Neural progenitor cell (in vitro differentiated cells): ENCODE measurements at regions not wholly inside any gene's neighbourhood (a gene's known extent, or its start where the extent isn't known, plus 50 kb on each side); places are given as distances from the start of the nearest gene placed in this dataset.

ENCODE experiments used
- DNase-seq: peaks from one replicate; pipeline ENCODE4 v3.0.0-alpha.2; 2016; ENCODE audit warnings: low spot score
- H2AFZ ChIP-seq: fragments of 200-600 bp; sonication (generic); replicated peaks from 2 replicates; pipeline ENCODE4 v1.6.1; 2016; ENCODE audit warnings: antibody characterized with exemption
- H3F3A ChIP-seq: fragments of 200-600 bp; sonication (generic); 2 replicates; pipeline ENCODE4 v1.6.1; 2016; ENCODE audit warnings: antibody characterized with exemption, low read depth
- H3K27ac ChIP-seq: fragments of 200-600 bp; sonication (generic); 2 replicates; pipeline ENCODE4 v1.5.1; 2016; ENCODE audit warnings: mild to moderate bottlenecking
- H3K27me3 ChIP-seq: fragments of 200-600 bp; sonication (generic); 2 replicates; pipeline ENCODE4 v1.6.1; 2016; ENCODE audit warnings: mild to moderate bottlenecking, moderate library complexity
- H3K36me3 ChIP-seq: fragments of 200-600 bp; sonication (generic); 2 replicates; pipeline ENCODE4 v1.5.1; 2016
- H3K4me1 ChIP-seq: fragments of 200-600 bp; sonication (generic); 2 replicates; pipeline ENCODE4 v1.6.1; 2016; ENCODE audit warnings: mixed run types
- H3K4me2 ChIP-seq: fragments of 200-600 bp; sonication (generic); 2 replicates; pipeline ENCODE4 v1.6.1; 2016
- H3K4me3 ChIP-seq: fragments of 200-600 bp; sonication (generic); 2 replicates; pipeline ENCODE4 v1.5.1; 2016
- H3K79me2 ChIP-seq: fragments of 200-600 bp; sonication (generic); 2 replicates; pipeline ENCODE4 v1.6.1; 2016; ENCODE audit warnings: low read depth
- H3K9ac ChIP-seq: fragments of 200-600 bp; sonication (generic); 2 replicates; pipeline ENCODE4 v1.6.1; 2016
- H3K9me3 ChIP-seq: fragments of 200-600 bp; sonication (generic); 2 replicates; pipeline ENCODE4 v1.5.1; 2016; ENCODE audit warnings: low read depth
- H4K20me1 ChIP-seq: fragments of 200-600 bp; sonication (generic); 2 replicates; pipeline ENCODE4 v1.6.1; 2016; ENCODE audit warnings: low read depth
- H3K27ac Mint-ChIP-seq: 3 replicates; pipeline ENCODE4 v1.8.0; 2021; ENCODE audit warnings: mixed read lengths
- H3K27me3 Mint-ChIP-seq: 2 replicates; pipeline ENCODE4 v1.8.0; 2022; ENCODE audit warnings: low read depth, mild to moderate bottlenecking, inconsistent platforms, moderate library complexity, mixed read lengths; ENCODE audit not compliant: insufficient read depth
- H3K36me3 Mint-ChIP-seq: 3 replicates; pipeline ENCODE4 v1.8.0; 2021; ENCODE audit warnings: mixed read lengths
- H3K4me1 Mint-ChIP-seq: 3 replicates; pipeline ENCODE4 v1.8.0; 2021; ENCODE audit warnings: mixed read lengths
- H3K4me3 Mint-ChIP-seq: 3 replicates; pipeline ENCODE4 v1.8.0; 2021; ENCODE audit warnings: mild to moderate bottlenecking, moderate library complexity, mixed read lengths
- H3K9me3 Mint-ChIP-seq: 3 replicates; pipeline ENCODE4 v1.8.0; 2020; ENCODE audit warnings: mixed read lengths
- EZH2 ChIP-seq: fragments of 200-600 bp; sonication (generic); IDR thresholded peaks from 2 replicates; pipeline ENCODE4 v1.6.1; 2017; ENCODE audit warnings: antibody characterized with exemption, mild to moderate bottlenecking, moderate library complexity
- EZH2phosphoT487 ChIP-seq: fragments of 200-600 bp; sonication (generic); IDR thresholded peaks from 2 replicates; pipeline ENCODE4 v1.6.1; 2017; ENCODE audit warnings: antibody characterized with exemption
- TF ChIP-seq, protein P1 (sequence below): fragments of 200-600 bp; sonication (generic); IDR thresholded peaks from 2 replicates; pipeline ENCODE4 v1.5.1; 2017; ENCODE audit warnings: antibody characterized with exemption, mild to moderate bottlenecking

GRCh38 chr4:15234116-15234855 lies 193.5 kb upstream of the C1QTNF7 start:
- Histone ChIP-seq H3K4me2 (no peak overlapping the region), H3K27ac (no peak overlapping the region), H3K4me1 (peaks cover 10% of the 10 kb centered on the region), H3F3A (no peaks in the 10 kb centered on the region), H3K9me3 (no peaks in the 10 kb centered on the region), H3K79me2 (no peaks in the 10 kb centered on the region), H3K9ac (no peak overlapping the region), H4K20me1 (no peaks in the 10 kb centered on the region), H3K4me3 (no peak overlapping the region), H3K36me3 (no peaks in the 10 kb centered on the region), H3K27me3 (no peaks in the 10 kb centered on the region), H2AFZ (no peak overlapping the region)
- H3K4me1 Mint-ChIP-seq = peaks cover 7% of the 10 kb centered on the region
- TF ChIP-seq EZH2phosphoT487 (no peak), EZH2 (no peak)
- TF ChIP-seq, protein P1, sequence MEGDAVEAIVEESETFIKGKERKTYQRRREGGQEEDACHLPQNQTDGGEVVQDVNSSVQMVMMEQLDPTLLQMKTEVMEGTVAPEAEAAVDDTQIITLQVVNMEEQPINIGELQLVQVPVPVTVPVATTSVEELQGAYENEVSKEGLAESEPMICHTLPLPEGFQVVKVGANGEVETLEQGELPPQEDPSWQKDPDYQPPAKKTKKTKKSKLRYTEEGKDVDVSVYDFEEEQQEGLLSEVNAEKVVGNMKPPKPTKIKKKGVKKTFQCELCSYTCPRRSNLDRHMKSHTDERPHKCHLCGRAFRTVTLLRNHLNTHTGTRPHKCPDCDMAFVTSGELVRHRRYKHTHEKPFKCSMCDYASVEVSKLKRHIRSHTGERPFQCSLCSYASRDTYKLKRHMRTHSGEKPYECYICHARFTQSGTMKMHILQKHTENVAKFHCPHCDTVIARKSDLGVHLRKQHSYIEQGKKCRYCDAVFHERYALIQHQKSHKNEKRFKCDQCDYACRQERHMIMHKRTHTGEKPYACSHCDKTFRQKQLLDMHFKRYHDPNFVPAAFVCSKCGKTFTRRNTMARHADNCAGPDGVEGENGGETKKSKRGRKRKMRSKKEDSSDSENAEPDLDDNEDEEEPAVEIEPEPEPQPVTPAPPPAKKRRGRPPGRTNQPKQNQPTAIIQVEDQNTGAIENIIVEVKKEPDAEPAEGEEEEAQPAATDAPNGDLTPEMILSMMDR = no peak
- H3K27ac Mint-ChIP-seq = no peak overlapping the region
- no peak for DNase-seq
- H3K36me3 Mint-ChIP-seq = no peaks in the 10 kb centered on the region
- no peak overlapping the region for H3K4me3 Mint-ChIP-seq
- no peaks in the 10 kb centered on the region for H3K9me3 Mint-ChIP-seq
- H3K27me3 Mint-ChIP-seq = peaks cover 7% of the 10 kb centered on the region

DNA sequence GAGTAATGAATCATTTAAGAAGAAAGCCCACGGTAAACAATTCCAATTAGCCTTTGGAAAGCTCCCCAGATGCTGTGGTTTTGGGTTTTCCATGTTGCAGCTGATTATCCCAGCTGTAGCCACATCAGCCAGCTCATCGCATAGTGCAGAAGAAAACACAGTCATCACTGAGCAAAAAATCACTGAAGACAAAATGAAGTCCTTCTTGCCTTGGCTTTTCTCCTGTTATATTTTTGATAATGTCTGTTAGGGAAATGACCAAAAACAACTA lies 193.0 kb upstream of the C1QTNF7 start:
- Histone ChIP-seq H3K9me3 (no peaks in the 10 kb centered on the region), H3K36me3 (no peaks in the 10 kb centered on the region), H2AFZ (no peak overlapping the region), H3K27ac (no peak overlapping the region), H3F3A (no peaks in the 10 kb centered on the region), H3K4me1 (peaks cover 10% of the 10 kb centered on the region), H4K20me1 (no peaks in the 10 kb centered on the region), H3K4me3 (no peak overlapping the region), H3K9ac (no peak overlapping the region), H3K79me2 (no peaks in the 10 kb centered on the region), H3K4me2 (no peak overlapping the region), H3K27me3 (no peaks in the 10 kb centered on the region)
- Mint-ChIP-seq H3K9me3 (no peaks in the 10 kb centered on the region), H3K4me3 (no peak overlapping the region), H3K27ac (no peak overlapping the region), H3K36me3 (no peaks in the 10 kb centered on the region), H3K27me3 (peaks cover 7% of the 10 kb centered on the region), H3K4me1 (peaks cover 7% of the 10 kb centered on the region)
- TF ChIP-seq EZH2 (no peak), EZH2phosphoT487 (no peak)
- TF ChIP-seq, protein P1 = no peak
- no peak for DNase-seq

DNA sequence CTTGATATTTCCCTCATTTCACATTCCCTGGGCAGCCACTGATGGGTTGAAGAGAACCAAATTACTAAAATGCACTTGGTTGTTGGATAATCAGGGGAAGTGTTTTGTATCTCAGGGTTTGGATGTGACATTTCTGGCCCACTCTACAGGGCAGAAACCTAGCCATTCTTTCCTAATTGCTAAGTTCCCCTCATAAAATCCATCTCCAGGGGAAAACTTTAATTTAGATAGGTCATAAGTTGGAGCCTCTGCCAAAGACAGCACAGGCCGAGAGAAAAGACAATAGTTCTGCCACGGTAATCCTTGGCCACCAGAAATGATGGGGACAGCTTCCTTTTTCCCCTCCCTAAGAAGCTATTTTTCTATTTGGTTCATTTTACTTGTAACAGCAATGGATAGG lies 192.7 kb upstream of the C1QTNF7 start:
- Histone ChIP-seq H3K79me2 (no peaks in the 10 kb centered on the region), H3K4me1 (peaks cover 10% of the 10 kb centered on the region), H4K20me1 (no peaks in the 10 kb centered on the region), H3K36me3 (no peaks in the 10 kb centered on the region), H3K27ac (no peak overlapping the region), H3F3A (no peaks in the 10 kb centered on the region), H3K9ac (no peak overlapping the region), H3K4me3 (no peak overlapping the region), H3K9me3 (no peaks in the 10 kb centered on the region), H2AFZ (no peak overlapping the region), H3K4me2 (no peak overlapping the region), H3K27me3 (no peaks in the 10 kb centered on the region)
- Mint-ChIP-seq H3K36me3 (no peaks in the 10 kb centered on the region), H3K4me1 (peaks cover 7% of the 10 kb centered on the region), H3K9me3 (no peaks in the 10 kb centered on the region), H3K27me3 (peaks cover 6% of the 10 kb centered on the region), H3K27ac (no peak overlapping the region), H3K4me3 (no peak overlapping the region)
- no peak for DNase-seq
- TF ChIP-seq EZH2 = no peak
- TF ChIP-seq, protein P1 = no peak
- TF ChIP-seq EZH2phosphoT487 = no peak
